ENCODE measurements at regions not wholly inside any gene's neighbourhood (a gene's known extent, or its start where the extent isn't known, plus 50 kb on each side); places are given as distances from the start of the nearest gene placed in this dataset.
A peak's percentile ranks its signal among the peaks of the same experiment; 100 is the strongest.

GRCh38 chr2:134198006-134198634 is 55.8 kb upstream of the MGAT5 start:
- H3K56ac ChIP-seq (ENCODE audit: extremely low read depth, insufficient read depth, low read length) = no peak overlapping the region
- no peak for ATAC-seq (ENCODE audit: low read depth)
- H2AK5ac ChIP-seq (ENCODE audit: low read depth, low read length) = peak overlapping the region; percentile 56; the same call in 1 of the 2 replicates
- peak overlapping the region; percentile 7 for H2AK9ac ChIP-seq (replicated peaks; ENCODE audit: low read depth, low read length, poor library complexity)
- H3K27me3 ChIP-seq (ENCODE audit: control insufficient read depth, insufficient read depth, low read length) = no peaks in the 10 kb centered on the region
- H3K9me3 ChIP-seq (ENCODE audit: control insufficient read depth, insufficient read depth, low read length) = no peaks in the 10 kb centered on the region
- no peak overlapping the region for H3K9ac ChIP-seq (ENCODE audit: low read depth, low read length)
- no peak overlapping the region; the same call in 1 of the 2 replicates for H2BK120ac ChIP-seq (ENCODE audit: low read depth, low read length)
- intact Hi-C loops (cut with micrococcal nuclease) (no loop called here), in situ Hi-C loops (cut with MboI; ENCODE audit: low sequenced_read_pairs) (no loop called here), dilution Hi-C loops (cut with HindIII; ENCODE audit: low sequenced_read_pairs, unreplicated experiment) (no loop called here)
- peak overlapping the region; percentile 65 for H3K14ac ChIP-seq (replicated peaks; ENCODE audit: low read depth, low read length)
- DNase-seq = no peak
- peak overlapping the region; percentile 65; the same call in 1 of the 2 replicates for H3K23ac ChIP-seq (ENCODE audit: low read depth, low read length)
- WGBS, 2 experiments (ENCODE audit: extremely low coverage in 2 of 2, insufficient read length in 1 of 2) = no CpG with 5 or more reads among the region's 1 CpG
- no TSS peak for BruUV-seq (replicated peaks)
- peaks cover 16% of the 10 kb centered on the region for H3K9me1 ChIP-seq (ENCODE audit: insufficient read depth, low read length)
- peaks cover 84% of the 10 kb centered on the region for H4K20me1 ChIP-seq (ENCODE audit: insufficient read depth, low read length)
- H3K18ac ChIP-seq (ENCODE audit: low read depth, low read length) = no peak overlapping the region
- peak overlapping the region; percentile 9 for H2BK5ac ChIP-seq (ENCODE audit: low read depth, low read length, poor library complexity, severe bottlenecking)
- no peak overlapping the region; the same call in 1 of the 2 replicates for H3K27ac ChIP-seq (ENCODE audit: insufficient read depth, low read length)
- H3K4me1 ChIP-seq (ENCODE audit: control insufficient read depth, insufficient read depth, low read length) = peaks cover 15% of the 10 kb centered on the region
- no peak overlapping the region for H3K4me2 ChIP-seq (ENCODE audit: low read depth, low read length)
- 0 out of 2 replicates have a peak overlapping the region, but pooled peaks have one; percentile 30 for H3K4ac ChIP-seq (ENCODE audit: low read depth, low read length)
- ChIA-PET CTCF (no interaction called here), POLR2A (ENCODE audit: unreplicated experiment) (interaction anchor here (1.5 kb wide), 1 partner anchor 311 kb away, joined by 4 read pairs; no protein-coding TSS in a partner anchor)
- TF ChIP-seq MAFK (IDR thresholded peaks at IDR 0.05; ENCODE audit: low read depth, low read length) (no peak), ELK1 (IDR thresholded peaks at IDR 0.05; ENCODE audit: borderline replicate concordance, low read depth, low read length) (no peak), POLR2A (IDR thresholded peaks at IDR 0.05; ENCODE audit: low read depth, low read length) (no peak), BHLHE40 (IDR thresholded peaks at IDR 0.05; ENCODE audit: low read depth, low read length) (no peak), MAZ (IDR thresholded peaks at IDR 0.05; ENCODE audit: borderline replicate concordance, low read depth, low read length) (no peak), CEBPB (IDR thresholded peaks at IDR 0.05; ENCODE audit: low read depth, low read length) (no peak), MXI1 (IDR thresholded peaks at IDR 0.05; ENCODE audit: borderline replicate concordance, low read depth, low read length) (no peak)
- peak overlapping the region; percentile 6; the same call in 1 of the 2 replicates for H4K91ac ChIP-seq (ENCODE audit: insufficient read depth, low read depth, low read length)
- H2AFZ ChIP-seq (replicated peaks; ENCODE audit: low read length, poor library complexity) = no peak overlapping the region
- H2BK15ac ChIP-seq (ENCODE audit: low read depth, low read length) = peak overlapping the region; percentile 21; the same call in 1 of the 3 replicates
- no peak overlapping the region for H3K4me3 ChIP-seq (ENCODE audit: insufficient read depth, low read depth, low read length)
- H3K36me3 ChIP-seq (ENCODE audit: control insufficient read depth, insufficient read depth, low read length) = no peaks in the 10 kb centered on the region
- no peak overlapping the region for H4K5ac ChIP-seq (ENCODE audit: low read depth, low read length)
- peaks cover 52 to 82% of the 10 kb centered on the region in 2 experiments for H3K79me1 ChIP-seq (ENCODE audit: low read depth in 1 of 2, low read length in 2 of 2)
- H2BK20ac ChIP-seq (ENCODE audit: low read depth, low read length) = peak overlapping the region; percentile 57; the same call in 1 of the 2 replicates
- H4K8ac ChIP-seq (ENCODE audit: low read depth in 2 of 2, low read length in 2 of 2) = no peak overlapping the region
